ENCODE measurements at regions not wholly inside any gene's neighbourhood (a gene's known extent, or its start where the extent isn't known, plus 50 kb on each side); places are given as distances from the start of the nearest gene placed in this dataset.

DNA sequence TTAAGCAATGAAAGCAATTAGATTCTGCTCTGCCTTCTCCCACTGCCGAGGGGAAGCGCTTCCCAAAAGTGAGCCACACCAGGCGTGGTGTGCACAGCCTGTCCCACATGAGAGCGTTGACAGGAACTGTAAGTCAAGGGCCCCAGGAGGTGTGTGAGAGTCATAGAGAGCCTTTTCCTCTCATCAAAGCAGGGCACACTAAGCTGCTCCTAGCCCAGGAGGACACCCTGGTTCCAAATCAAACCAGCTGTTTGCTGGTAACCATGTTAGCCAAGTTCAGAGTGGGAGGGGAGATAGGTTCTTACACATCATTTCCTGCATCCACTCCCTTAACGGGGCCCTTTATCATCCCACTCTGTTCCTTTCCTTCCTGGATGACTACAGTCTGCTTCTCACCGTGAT lies 98.3 kb downstream of the SPTSSA start:
- no peak for TF ChIP-seq SMAD3 (CRISPR knock-in tag; IDR thresholded peaks at IDR 0.05; ENCODE audit: borderline replicate concordance)
- TF ChIP-seq, protein P1, sequence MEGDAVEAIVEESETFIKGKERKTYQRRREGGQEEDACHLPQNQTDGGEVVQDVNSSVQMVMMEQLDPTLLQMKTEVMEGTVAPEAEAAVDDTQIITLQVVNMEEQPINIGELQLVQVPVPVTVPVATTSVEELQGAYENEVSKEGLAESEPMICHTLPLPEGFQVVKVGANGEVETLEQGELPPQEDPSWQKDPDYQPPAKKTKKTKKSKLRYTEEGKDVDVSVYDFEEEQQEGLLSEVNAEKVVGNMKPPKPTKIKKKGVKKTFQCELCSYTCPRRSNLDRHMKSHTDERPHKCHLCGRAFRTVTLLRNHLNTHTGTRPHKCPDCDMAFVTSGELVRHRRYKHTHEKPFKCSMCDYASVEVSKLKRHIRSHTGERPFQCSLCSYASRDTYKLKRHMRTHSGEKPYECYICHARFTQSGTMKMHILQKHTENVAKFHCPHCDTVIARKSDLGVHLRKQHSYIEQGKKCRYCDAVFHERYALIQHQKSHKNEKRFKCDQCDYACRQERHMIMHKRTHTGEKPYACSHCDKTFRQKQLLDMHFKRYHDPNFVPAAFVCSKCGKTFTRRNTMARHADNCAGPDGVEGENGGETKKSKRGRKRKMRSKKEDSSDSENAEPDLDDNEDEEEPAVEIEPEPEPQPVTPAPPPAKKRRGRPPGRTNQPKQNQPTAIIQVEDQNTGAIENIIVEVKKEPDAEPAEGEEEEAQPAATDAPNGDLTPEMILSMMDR (IDR thresholded peaks at IDR 0.05): no peak
- TF ChIP-seq, protein P2, sequence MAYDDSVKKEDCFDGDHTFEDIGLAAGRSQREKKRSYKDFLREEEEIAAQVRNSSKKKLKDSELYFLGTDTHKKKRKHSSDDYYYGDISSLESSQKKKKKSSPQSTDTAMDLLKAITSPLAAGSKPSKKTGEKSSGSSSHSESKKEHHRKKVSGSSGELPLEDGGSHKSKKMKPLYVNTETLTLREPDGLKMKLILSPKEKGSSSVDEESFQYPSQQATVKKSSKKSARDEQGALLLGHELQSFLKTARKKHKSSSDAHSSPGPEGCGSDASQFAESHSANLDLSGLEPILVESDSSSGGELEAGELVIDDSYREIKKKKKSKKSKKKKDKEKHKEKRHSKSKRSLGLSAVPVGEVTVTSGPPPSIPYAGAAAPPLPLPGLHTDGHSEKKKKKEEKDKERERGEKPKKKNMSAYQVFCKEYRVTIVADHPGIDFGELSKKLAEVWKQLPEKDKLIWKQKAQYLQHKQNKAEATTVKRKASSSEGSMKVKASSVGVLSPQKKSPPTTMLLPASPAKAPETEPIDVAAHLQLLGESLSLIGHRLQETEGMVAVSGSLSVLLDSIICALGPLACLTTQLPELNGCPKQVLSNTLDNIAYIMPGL (CRISPR knock-in tag; IDR thresholded peaks at IDR 0.05): no peak
- TF ChIP-seq NFATC4 (CRISPR knock-in tag; IDR thresholded peaks at IDR 0.05): no peak
- no peak for TF ChIP-seq ETV6 (CRISPR knock-in tag; IDR thresholded peaks at IDR 0.05)
- no peak for TF ChIP-seq ATF2 (CRISPR knock-in tag; IDR thresholded peaks at IDR 0.05; ENCODE audit: borderline replicate concordance, low read depth)
- TF ChIP-seq NR2C2 (CRISPR knock-in tag; IDR thresholded peaks at IDR 0.05): no peak
- no peak for TF ChIP-seq ZNF671 (CRISPR knock-in tag; IDR thresholded peaks at IDR 0.05)
